Sigmoid colon (tissue), 6 donors: ENCODE measurements at regions not wholly inside any gene's neighbourhood (a gene's known extent, or its start where the extent isn't known, plus 50 kb on each side); places are given as distances from the start of the nearest gene placed in this dataset.

Experiments
- DNase-seq: peaks from one replicate; pipeline ENCODE4 v3.0.0-alpha.2; 2019
- H3K27ac ChIP-seq, 4 donors: fragments of 200-600 bp; sonication (generic); one replicate each; pipeline ENCODE4 v1.5.1; 2016 to 2019; ENCODE audit warnings: mild to moderate bottlenecking in 1 of 4
- H3K27me3 ChIP-seq, 3 donors: fragments of 200-600 bp; sonication (generic); one replicate each; pipeline ENCODE4 v1.5.1; 2019; ENCODE audit warnings: mild to moderate bottlenecking in 1 of 3
- H3K36me3 ChIP-seq, 4 donors: fragments of 200-600 bp; sonication (generic); one replicate each; pipeline ENCODE4 v1.5.1; 2016 to 2019
- H3K4me1 ChIP-seq, 4 donors: fragments of 200-600 bp; sonication (generic); one replicate each; pipeline ENCODE4 v1.5.1; 2017 to 2019
- H3K4me3 ChIP-seq, 4 donors: fragments of 200-600 bp; sonication (generic); one replicate each; pipeline ENCODE4 v1.5.1; 2017 to 2019; ENCODE audit warnings: mild to moderate bottlenecking in 2 of 4, moderate library complexity in 1 of 4
- H3K9me3 ChIP-seq, 4 donors: fragments of 200-600 bp in 3 of 4; sonication (generic) in 3 of 4; one replicate each; pipeline versions ENCODE4 v1.5.1 to v1.6.1; 2013 to 2019
- EP300 ChIP-seq, 4 donors: sonication (generic); formaldehyde crosslinking; IDR thresholded peaks; one replicate each; pipeline ENCODE4 v1.6.1; 2017; ENCODE audit warnings: antibody characterized with exemption in 4 of 4
- POLR2A ChIP-seq, 2 donors: fragments of 450-650 bp; IDR thresholded peaks; one replicate each; pipeline ENCODE4 v1.6.1; 2016; ENCODE audit warnings: antibody characterized with exemption in 2 of 2, mild to moderate bottlenecking in 2 of 2, moderate library complexity in 2 of 2
- POLR2AphosphoS5 ChIP-seq, 4 donors: sonication (generic); formaldehyde crosslinking; IDR thresholded peaks; one replicate each; pipeline ENCODE4 v1.6.1; 2017; ENCODE audit warnings: antibody characterized with exemption in 4 of 4
- WGBS, 2 donors: extraction: QIAGEN DNeasy Blood & Tissue Kit; methylation state at CpG; one replicate each; pipeline ENCODE4 v1.1.7; 2013; 5-methylcytosine and 5-hydroxymethylcytosine counted together
- intact Hi-C: fragments of 100-400 bp; cut with DNase I; formaldehyde crosslinking; loops from one replicate; pipeline ENCODE4 v1.15.1; 2023
- TF ChIP-seq, protein P1 (sequence below), 4 experiments: fragments of 450-650 bp in 3 of 4; fragments of 200-600 bp in 1 of 4; IDR thresholded peaks; one replicate each; pipeline ENCODE4 v1.5.1; 2016 to 2019; ENCODE audit warnings: antibody characterized with exemption in 4 of 4, mild to moderate bottlenecking in 3 of 4, moderate library complexity in 2 of 4
- donor health status: healthy with polysubstance abuse.
- donor health status: healthy.

DNA sequence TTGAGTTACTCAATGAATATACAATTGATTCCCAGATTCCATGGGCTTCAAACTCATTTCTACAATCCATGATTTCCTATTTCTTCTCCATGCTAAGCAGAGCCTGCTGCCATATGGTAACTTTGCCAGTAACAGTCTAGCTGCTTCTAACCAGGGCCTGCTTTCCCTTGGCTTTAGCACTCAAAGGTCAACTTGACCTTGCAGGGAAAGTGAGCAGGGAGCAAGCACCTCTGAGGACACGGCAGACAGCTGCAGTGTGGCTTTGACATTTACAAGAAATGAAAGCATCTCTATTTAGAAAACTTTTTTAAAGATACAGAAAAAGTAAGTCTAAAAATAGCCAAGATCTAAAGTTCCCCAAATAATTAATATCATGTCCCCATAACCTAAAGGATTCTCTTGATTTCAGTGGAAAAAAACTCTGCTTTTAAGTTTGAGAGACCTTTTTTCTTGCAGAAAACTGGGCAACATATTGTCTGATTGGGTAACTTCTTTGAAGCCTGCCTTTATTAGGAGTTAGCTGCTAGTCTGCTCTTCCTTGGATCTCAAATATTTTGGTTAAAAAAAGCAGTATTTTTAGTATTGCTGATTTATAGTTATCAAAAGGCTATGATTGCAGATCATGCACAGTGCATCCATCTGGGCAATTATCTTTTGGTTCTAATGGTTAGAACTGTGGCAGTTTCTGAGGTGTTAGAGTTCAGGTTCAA, 257.9 kb downstream of the AHR start:
- Histone ChIP-seq H3K4me3 (no peak overlapping the region), H3K4me1 (peaks cover 0 to 40% (median 29%) of the 10 kb centered on the region in 4 donors), H3K27ac (peak overlapping the region in 3 of 4 donors; percentile 24 to 60 (median 27)), H3K27me3 (no peaks in the 10 kb centered on the region), H3K36me3 (no peaks in the 10 kb centered on the region), H3K9me3 (no peaks in the 10 kb centered on the region)
- intact Hi-C loops: no loop called here
- DNase-seq: no peak
- TF ChIP-seq POLR2AphosphoS5 (IDR thresholded peaks at IDR 0.05): no peak
- TF ChIP-seq, protein P1, sequence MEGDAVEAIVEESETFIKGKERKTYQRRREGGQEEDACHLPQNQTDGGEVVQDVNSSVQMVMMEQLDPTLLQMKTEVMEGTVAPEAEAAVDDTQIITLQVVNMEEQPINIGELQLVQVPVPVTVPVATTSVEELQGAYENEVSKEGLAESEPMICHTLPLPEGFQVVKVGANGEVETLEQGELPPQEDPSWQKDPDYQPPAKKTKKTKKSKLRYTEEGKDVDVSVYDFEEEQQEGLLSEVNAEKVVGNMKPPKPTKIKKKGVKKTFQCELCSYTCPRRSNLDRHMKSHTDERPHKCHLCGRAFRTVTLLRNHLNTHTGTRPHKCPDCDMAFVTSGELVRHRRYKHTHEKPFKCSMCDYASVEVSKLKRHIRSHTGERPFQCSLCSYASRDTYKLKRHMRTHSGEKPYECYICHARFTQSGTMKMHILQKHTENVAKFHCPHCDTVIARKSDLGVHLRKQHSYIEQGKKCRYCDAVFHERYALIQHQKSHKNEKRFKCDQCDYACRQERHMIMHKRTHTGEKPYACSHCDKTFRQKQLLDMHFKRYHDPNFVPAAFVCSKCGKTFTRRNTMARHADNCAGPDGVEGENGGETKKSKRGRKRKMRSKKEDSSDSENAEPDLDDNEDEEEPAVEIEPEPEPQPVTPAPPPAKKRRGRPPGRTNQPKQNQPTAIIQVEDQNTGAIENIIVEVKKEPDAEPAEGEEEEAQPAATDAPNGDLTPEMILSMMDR (IDR thresholded peaks at IDR 0.05): no peak
- no peak for TF ChIP-seq EP300 (IDR thresholded peaks at IDR 0.05)
- TF ChIP-seq POLR2A (IDR thresholded peaks at IDR 0.05): no peak
- 48 to 73% methylated on average over 1 of the region's 1 CpG for WGBS, 2 donors

- WGBS, 2 donors: 81 to 85% methylated on average over 1 of the region's 1 CpG
- Histone ChIP-seq H3K36me3 (no peaks in the 10 kb centered on the region), H3K4me3 (no peak overlapping the region), H3K27ac (peak overlapping the region; percentile 3 to 60 (median 33)), H3K9me3 (no peaks in the 10 kb centered on the region), H3K27me3 (no peaks in the 10 kb centered on the region), H3K4me1 (peaks cover 0 to 40% (median 29%) of the 10 kb centered on the region in 4 donors)
- TF ChIP-seq, protein P1 (IDR thresholded peaks at IDR 0.05): no peak
- DNase-seq: no peak
- intact Hi-C loops: no loop called here
These were observed 258.8 kb downstream of the AHR start for GRCh38 chr7:17557251-17557671.

DNA sequence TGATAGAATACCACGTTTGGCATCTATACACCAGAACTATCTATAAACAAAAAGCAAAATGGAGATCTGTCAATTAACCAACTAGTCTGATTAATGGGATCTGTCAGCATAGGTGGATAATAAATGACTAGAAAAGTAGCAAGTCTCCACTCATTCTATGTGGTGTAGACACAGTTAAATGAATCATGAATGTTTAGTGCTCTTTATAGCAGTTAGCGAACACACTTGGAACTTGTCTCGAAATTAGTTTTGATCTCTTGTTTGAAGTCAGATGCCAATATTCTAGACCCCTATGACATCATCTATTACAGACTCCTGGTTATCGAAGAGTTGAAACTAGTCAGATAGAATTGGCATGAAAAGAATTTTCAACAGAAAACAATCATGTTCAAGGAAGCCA, 259.7 kb downstream of the AHR start:
- DNase-seq: no peak
- Histone ChIP-seq H3K4me1 (peaks cover 0 to 40% (median 29%) of the 10 kb centered on the region in 4 donors), H3K9me3 (no peaks in the 10 kb centered on the region), H3K4me3 (no peak overlapping the region), H3K36me3 (no peaks in the 10 kb centered on the region), H3K27ac (peak overlapping the region in 3 of 4 donors; percentile 9 to 60 (median 31)), H3K27me3 (no peaks in the 10 kb centered on the region)
- no peak for TF ChIP-seq EP300 (IDR thresholded peaks at IDR 0.05)
- intact Hi-C loops: no loop called here
- 9 to 58% methylated on average over 4 of the region's 4 CpGs for WGBS, 2 donors

GRCh38 chr7:17558558-17559332, 260.3 kb downstream of the AHR start:
- H3K27me3 ChIP-seq: no peaks in the 10 kb centered on the region
- DNase-seq: no peak
- 12 to 60% methylated on average over 4 of the region's 4 CpGs for WGBS, 2 donors
- no peak for TF ChIP-seq EP300 (IDR thresholded peaks at IDR 0.05)
- TF ChIP-seq, protein P1 (IDR thresholded peaks at IDR 0.05): no peak
- no peak for TF ChIP-seq POLR2A (IDR thresholded peaks at IDR 0.05)
- peak in 2 of 4 donors; percentile 16 to 42 for TF ChIP-seq POLR2AphosphoS5 (IDR thresholded peaks at IDR 0.05)
- H3K4me1 ChIP-seq: peaks cover 0 to 40% (median 29%) of the 10 kb centered on the region in 4 donors
- no peaks in the 10 kb centered on the region for H3K36me3 ChIP-seq
- intact Hi-C loops: no loop called here
- peak overlapping the region in 3 of 4 donors; percentile 9 to 60 (median 31) for H3K27ac ChIP-seq
- H3K4me3 ChIP-seq: no peak overlapping the region
- H3K9me3 ChIP-seq: no peaks in the 10 kb centered on the region

DNA sequence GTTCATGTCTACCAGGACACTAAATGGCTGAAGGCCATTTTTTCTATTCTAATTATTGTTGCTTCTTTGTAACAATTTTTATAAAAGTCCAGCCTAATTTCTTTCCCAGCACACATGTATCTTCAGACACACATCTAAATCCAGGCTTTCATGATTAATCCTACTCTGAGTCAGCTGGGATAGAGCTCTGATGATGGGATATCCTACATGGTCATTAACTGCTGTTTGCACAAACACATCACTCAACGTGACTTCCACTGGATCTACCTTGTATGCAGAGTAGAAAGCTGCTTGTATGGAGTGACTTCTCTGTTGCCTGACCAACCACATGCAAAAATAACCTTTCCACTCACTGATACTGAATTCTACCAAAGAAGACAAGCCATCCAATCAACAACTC, 260.9 kb downstream of the AHR start:
- Histone ChIP-seq H3K4me3 (no peak overlapping the region), H3K36me3 (no peaks in the 10 kb centered on the region), H3K9me3 (peaks cover 0 to 2% (median 0%) of the 10 kb centered on the region in 4 donors), H3K4me1 (peaks cover 0 to 40% (median 29%) of the 10 kb centered on the region in 4 donors), H3K27me3 (no peaks in the 10 kb centered on the region), H3K27ac (peak overlapping the region in 2 of 4 donors; percentile 9 to 60)
- intact Hi-C loops: no loop called here
- WGBS, 2 donors: 7 to 63% methylated on average over 1 of the region's 1 CpG
- TF ChIP-seq, protein P1 (IDR thresholded peaks at IDR 0.05): no peak
- TF ChIP-seq EP300 (IDR thresholded peaks at IDR 0.05) (no peak), POLR2AphosphoS5 (IDR thresholded peaks at IDR 0.05) (no peak), POLR2A (IDR thresholded peaks at IDR 0.05) (no peak)
- DNase-seq: no peak
